Gastrocnemius medialis (tissue), 4 donors: ENCODE measurements at regions not wholly inside any gene's neighbourhood (a gene's known extent, or its start where the extent isn't known, plus 50 kb on each side); places are given as distances from the start of the nearest gene placed in this dataset.

Source experiments
- ATAC-seq, 2 donors: fragments of 150-250 bp; one replicate each; pipeline ENCODE4 v1.9.1; 2016
- DNase-seq, 2 donors: peaks; one replicate each; pipeline ENCODE4 v3.0.0-alpha.2; 2019
- H3K27ac ChIP-seq, 4 donors: fragments of 200-600 bp; sonication (generic); 1 replicate in 1 of 4; 2 replicates in 3 of 4; pipeline ENCODE4 v1.5.1; 2016 to 2018; ENCODE audit warnings: mild to moderate bottlenecking in 2 of 4, moderate library complexity in 1 of 4
- H3K27me3 ChIP-seq, 3 donors: fragments of 200-600 bp; sonication (generic) in 2 of 3; 1 replicate in 1 of 3; 2 replicates in 2 of 3; pipeline versions ENCODE4 v1.5.1 to v1.6.0; 2016 to 2019; ENCODE audit warnings: mild to moderate bottlenecking in 1 of 3, moderate library complexity in 1 of 3
- H3K36me3 ChIP-seq, 2 donors: fragments of 200-600 bp; sonication (generic) in 1 of 2; one replicate each; pipeline ENCODE4 v1.5.1; 2017 to 2018
- H3K4me1 ChIP-seq, 2 donors: fragments of 200-600 bp; sonication (generic) in 1 of 2; one replicate each; pipeline ENCODE4 v1.5.1; 2016 to 2017; ENCODE audit warnings: mild to moderate bottlenecking in 2 of 2
- H3K4me3 ChIP-seq, 4 donors: fragments of 200-600 bp; sonication (generic) in 3 of 4; 1 replicate in 1 of 4; 2 replicates in 3 of 4; pipeline ENCODE4 v1.5.1; 2016 to 2019; ENCODE audit warnings: mild to moderate bottlenecking in 2 of 4
- H3K9me3 ChIP-seq, 3 donors: fragments of 200-600 bp; sonication (generic) in 2 of 3; 1 replicate in 1 of 3; 2 replicates in 2 of 3; pipeline ENCODE4 v1.5.1; 2016 to 2019
- POLR2A ChIP-seq, 2 donors: fragments of 450-650 bp; IDR thresholded peaks; one replicate each; pipeline ENCODE4 v1.6.1; 2017; ENCODE audit warnings: antibody characterized with exemption in 2 of 2, mild to moderate bottlenecking in 2 of 2, moderate library complexity in 2 of 2
- in situ Hi-C, 4 donors: fragments of 200-750 bp; cut with MboI; loops; one replicate each; pipeline versions ENCODE4 v1.15.0 to v1.8.0; 2017; ENCODE audit warnings: low sequenced_read_pairs in 4 of 4
- intact Hi-C: fragments of 100-400 bp; cut with DNase I; formaldehyde crosslinking; loops from one replicate; pipeline ENCODE4 v1.15.1; 2023; ENCODE audit warnings: low total_unique reads
- TF ChIP-seq, protein P1 (sequence below), 5 experiments: fragments of 450-650 bp in 3 of 5; fragments of 200-600 bp in 2 of 5; sonication (generic) in 2 of 5; IDR thresholded peaks in 4 of 5; conservative IDR thresholded peaks in 1 of 5; 1 replicate in 4 of 5; 2 replicates in 1 of 5; pipeline ENCODE4 v1.5.1; 2016 to 2019; ENCODE audit warnings: antibody characterized with exemption in 5 of 5, mild to moderate bottlenecking in 3 of 5, moderate library complexity in 3 of 5

DNA sequence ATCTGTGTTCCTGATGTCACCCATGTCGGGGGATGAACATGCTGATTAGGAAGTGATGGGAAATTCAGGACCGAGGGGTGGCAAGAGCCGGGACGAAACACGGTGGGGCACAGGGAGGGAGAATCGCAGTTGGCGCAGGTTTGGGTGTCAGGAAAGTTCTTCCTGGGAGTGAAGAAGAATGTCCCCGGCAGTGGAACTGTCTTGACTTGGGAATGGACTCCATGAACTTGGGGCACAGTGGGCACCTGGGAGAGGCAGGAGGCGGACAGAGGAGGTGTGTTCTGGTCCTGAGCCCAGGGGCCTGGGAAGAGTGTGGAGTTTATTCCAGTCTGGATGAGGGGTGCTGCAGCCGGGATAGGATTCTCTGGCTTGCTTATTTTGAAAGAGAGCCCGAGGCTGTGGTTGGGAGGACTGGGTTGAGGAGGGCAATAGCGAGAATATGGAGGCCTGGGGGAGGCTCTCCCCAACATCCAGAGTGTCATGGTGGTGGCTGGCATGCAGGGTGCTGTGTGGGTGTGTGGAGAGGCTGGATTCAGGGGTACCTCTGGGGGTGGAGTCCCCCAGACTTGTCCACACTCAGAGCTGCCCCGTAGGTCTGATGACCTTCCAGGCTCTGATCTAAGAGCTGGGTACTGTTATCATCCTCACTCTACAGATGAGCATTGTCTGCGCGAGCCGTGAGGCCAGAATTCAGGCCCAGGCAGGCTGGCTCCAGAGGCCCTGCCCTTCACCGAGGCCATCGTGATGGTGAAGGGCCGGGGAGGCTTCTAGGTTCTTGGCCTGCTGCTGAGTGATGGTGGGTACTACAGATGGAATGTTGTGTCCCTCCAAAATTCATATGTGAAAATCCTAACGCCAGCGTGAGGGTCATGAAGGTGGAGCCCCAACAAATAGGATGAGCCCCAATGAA lies 274.5 kb upstream of the C1orf174 start:
- Histone ChIP-seq H3K9me3 (no peaks in the 10 kb centered on the region), H3K27ac (no peak overlapping the region), H3K27me3 (peaks cover 0 to 3% (median 0%) of the 10 kb centered on the region in 3 donors), H3K4me1 (no peaks in the 10 kb centered on the region), H3K36me3 (no peaks in the 10 kb centered on the region), H3K4me3 (no peak overlapping the region)
- in situ Hi-C loops = no loop called here
- DNase-seq (no peak), ATAC-seq (no peak)
- TF ChIP-seq POLR2A (IDR thresholded peaks at IDR 0.05) = no peak
- TF ChIP-seq, protein P1, sequence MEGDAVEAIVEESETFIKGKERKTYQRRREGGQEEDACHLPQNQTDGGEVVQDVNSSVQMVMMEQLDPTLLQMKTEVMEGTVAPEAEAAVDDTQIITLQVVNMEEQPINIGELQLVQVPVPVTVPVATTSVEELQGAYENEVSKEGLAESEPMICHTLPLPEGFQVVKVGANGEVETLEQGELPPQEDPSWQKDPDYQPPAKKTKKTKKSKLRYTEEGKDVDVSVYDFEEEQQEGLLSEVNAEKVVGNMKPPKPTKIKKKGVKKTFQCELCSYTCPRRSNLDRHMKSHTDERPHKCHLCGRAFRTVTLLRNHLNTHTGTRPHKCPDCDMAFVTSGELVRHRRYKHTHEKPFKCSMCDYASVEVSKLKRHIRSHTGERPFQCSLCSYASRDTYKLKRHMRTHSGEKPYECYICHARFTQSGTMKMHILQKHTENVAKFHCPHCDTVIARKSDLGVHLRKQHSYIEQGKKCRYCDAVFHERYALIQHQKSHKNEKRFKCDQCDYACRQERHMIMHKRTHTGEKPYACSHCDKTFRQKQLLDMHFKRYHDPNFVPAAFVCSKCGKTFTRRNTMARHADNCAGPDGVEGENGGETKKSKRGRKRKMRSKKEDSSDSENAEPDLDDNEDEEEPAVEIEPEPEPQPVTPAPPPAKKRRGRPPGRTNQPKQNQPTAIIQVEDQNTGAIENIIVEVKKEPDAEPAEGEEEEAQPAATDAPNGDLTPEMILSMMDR (IDR thresholded peaks at IDR 0.05 in 4 of 5, conservative IDR thresholded peaks at IDR 0.05 in 1 of 5) = no peak
- intact Hi-C loops = no loop called here

GRCh38 chr1:4175566-4176405 lies 275.7 kb upstream of the C1orf174 start:
- Histone ChIP-seq H3K4me1 (no peaks in the 10 kb centered on the region), H3K36me3 (no peaks in the 10 kb centered on the region), H3K9me3 (no peaks in the 10 kb centered on the region), H3K27ac (no peak overlapping the region), H3K27me3 (peaks cover 0 to 3% (median 0%) of the 10 kb centered on the region in 3 donors), H3K4me3 (no peak overlapping the region)
- no peak for TF ChIP-seq POLR2A (IDR thresholded peaks at IDR 0.05)
- TF ChIP-seq, protein P1 (IDR thresholded peaks at IDR 0.05 in 4 of 5, conservative IDR thresholded peaks at IDR 0.05 in 1 of 5) = no peak
- intact Hi-C loops (no loop called here), in situ Hi-C loops (no loop called here)
- ATAC-seq (no peak), DNase-seq (no peak)

DNA sequence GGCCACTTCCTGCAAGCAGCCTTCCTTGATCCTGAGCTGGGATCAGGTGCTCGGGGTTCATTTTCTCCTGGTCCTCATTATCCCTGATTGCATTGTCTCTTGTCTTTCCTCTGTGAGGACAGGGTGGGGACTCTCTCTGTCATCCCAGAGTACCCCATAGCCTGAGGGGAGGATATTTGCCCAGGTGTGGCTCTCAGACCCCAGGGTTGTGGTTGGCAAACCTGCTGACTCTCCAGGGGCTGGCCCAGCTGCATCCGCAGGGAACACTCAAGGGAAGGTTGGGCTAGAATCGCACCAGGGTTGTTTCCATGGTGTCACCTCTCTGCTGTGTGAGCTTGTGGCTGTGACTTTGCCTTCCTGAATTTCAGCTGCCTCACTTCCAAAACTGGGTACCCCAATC lies 276.8 kb upstream of the C1orf174 start:
- no peak for ATAC-seq
- H3K36me3 ChIP-seq = no peaks in the 10 kb centered on the region
- intact Hi-C loops = no loop called here
- TF ChIP-seq, protein P1 (IDR thresholded peaks at IDR 0.05 in 4 of 5, conservative IDR thresholded peaks at IDR 0.05 in 1 of 5) = no peak
- no peak for TF ChIP-seq POLR2A (IDR thresholded peaks at IDR 0.05)
- no peak for DNase-seq
- no peak overlapping the region for H3K4me3 ChIP-seq
- in situ Hi-C loops = no loop called here
- H3K27me3 ChIP-seq = peaks cover 0 to 3% (median 0%) of the 10 kb centered on the region in 3 donors
- H3K4me1 ChIP-seq = no peaks in the 10 kb centered on the region
- H3K27ac ChIP-seq = no peak overlapping the region
- no peaks in the 10 kb centered on the region for H3K9me3 ChIP-seq

GRCh38 chr1:4177425-4178150 lies 277.5 kb upstream of the C1orf174 start:
- Histone ChIP-seq H3K27me3 (peaks cover 0 to 3% (median 0%) of the 10 kb centered on the region in 3 donors), H3K4me3 (no peak overlapping the region), H3K27ac (no peak overlapping the region), H3K36me3 (no peaks in the 10 kb centered on the region), H3K4me1 (no peaks in the 10 kb centered on the region), H3K9me3 (no peaks in the 10 kb centered on the region)
- ATAC-seq (no peak), DNase-seq (no peak)
- in situ Hi-C loops = no loop called here
- no peak for TF ChIP-seq POLR2A (IDR thresholded peaks at IDR 0.05)
- TF ChIP-seq, protein P1 (IDR thresholded peaks at IDR 0.05 in 4 of 5, conservative IDR thresholded peaks at IDR 0.05 in 1 of 5) = no peak
- intact Hi-C loops = no loop called here
